GM18520 (cell line): ENCODE measurements at regions not wholly inside any gene's neighbourhood (a gene's known extent, or its start where the extent isn't known, plus 50 kb on each side); places are given as distances from the start of the nearest gene placed in this dataset.

ENCODE experiments used
- ATAC-seq: cut with Tn5 transposase; IDR thresholded peaks from one replicate; pipeline ENCODE4 v1.9.1; 2021; ENCODE audit not compliant: unreplicated experiment

DNA sequence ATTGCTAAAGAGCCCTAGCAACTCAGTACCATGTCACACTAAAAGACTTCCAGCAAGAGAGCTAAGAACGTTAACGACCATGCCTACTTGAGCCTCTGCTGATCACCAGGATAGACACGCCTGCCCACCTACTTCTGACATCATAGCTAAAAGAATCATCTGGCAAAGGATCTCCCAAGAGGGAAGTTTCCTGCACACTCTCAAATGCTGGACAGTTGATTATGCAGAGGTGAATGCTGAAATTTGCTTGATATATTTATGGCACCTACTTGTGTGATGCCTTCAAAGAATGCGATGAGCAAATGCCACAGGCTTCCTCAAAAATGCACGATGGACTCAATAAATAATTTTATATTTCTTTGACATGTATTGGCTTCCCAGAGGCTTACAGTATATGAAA is 113.6 kb downstream of the GALC start:
- ATAC-seq: no peak

DNA sequence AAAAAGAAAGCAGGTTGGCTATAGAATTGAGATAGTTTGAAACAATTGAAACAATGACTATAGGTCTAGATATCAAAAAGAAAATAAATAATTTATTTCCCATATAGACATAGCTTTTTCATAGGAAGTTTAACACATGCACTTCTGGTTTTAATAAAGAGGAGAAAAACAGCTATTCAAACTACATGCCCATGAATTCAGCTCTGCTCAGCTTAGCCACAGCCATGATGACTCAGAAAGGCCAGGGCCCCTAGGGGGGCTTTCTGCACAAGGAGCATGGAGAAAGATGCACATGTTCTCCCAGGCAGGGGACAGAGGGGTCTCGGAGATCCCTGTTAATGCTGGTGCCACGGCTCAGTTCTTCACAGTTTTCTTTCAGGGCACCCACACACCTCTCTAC is 114.0 kb downstream of the GALC start:
- no peak for ATAC-seq

DNA sequence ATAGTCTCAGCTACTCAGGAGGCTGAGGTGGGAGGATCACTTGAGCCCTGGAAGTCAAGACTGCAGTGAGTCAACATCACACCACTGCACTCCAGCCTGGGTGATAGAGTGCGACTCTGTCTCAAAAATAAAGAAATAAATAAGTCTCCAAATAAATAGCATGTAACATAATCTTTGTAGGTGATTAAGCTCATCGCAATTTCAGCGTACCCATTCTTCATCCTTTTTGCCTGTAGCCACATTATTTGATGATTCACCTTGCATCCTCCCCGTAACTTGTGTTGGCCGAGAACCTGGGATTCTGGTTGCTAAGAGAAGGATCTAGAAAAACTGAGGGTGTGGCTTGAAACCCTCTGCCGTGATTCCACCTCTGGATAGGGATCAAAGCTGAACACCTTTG is 115.1 kb downstream of the GALC start:
- no peak for ATAC-seq

DNA sequence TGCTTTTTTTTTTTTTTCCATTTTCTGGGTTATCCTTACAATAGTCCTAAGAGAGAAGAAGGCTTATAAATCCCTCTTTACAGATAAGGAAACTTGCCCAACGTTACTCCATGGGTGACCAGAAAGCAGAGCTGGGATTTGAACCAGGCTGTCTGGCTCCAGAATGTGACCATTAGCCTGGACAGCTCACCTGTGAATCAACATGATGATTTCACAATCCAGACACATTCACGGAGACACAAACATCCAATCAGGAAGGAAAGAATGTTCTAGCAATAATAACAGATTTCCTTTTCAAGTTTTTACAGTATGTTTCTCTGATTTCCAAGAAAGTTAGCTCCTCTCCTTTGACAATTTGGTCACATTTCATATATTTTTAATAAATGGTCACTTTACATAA is 118.3 kb downstream of the GALC start:
- no peak for ATAC-seq

DNA sequence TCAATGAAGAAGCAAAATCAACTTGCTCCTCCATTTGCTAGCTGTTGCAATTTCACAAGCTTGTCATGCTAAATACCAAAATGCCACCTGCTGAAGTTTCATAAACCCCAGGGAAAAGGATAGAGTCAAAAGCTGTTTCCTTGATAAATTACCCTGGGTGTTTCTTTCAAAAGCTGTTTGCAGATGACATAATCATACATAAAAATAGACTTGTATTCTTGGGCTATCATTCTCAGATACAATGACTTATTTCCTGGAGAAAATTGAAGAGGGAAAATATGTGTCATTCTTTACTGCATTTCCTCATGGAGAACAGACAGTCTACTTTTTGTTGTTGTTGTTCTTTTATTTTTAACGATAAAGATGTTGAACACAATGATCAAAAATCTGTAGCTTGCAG is 119.2 kb downstream of the GALC start:
- ATAC-seq: no peak

DNA sequence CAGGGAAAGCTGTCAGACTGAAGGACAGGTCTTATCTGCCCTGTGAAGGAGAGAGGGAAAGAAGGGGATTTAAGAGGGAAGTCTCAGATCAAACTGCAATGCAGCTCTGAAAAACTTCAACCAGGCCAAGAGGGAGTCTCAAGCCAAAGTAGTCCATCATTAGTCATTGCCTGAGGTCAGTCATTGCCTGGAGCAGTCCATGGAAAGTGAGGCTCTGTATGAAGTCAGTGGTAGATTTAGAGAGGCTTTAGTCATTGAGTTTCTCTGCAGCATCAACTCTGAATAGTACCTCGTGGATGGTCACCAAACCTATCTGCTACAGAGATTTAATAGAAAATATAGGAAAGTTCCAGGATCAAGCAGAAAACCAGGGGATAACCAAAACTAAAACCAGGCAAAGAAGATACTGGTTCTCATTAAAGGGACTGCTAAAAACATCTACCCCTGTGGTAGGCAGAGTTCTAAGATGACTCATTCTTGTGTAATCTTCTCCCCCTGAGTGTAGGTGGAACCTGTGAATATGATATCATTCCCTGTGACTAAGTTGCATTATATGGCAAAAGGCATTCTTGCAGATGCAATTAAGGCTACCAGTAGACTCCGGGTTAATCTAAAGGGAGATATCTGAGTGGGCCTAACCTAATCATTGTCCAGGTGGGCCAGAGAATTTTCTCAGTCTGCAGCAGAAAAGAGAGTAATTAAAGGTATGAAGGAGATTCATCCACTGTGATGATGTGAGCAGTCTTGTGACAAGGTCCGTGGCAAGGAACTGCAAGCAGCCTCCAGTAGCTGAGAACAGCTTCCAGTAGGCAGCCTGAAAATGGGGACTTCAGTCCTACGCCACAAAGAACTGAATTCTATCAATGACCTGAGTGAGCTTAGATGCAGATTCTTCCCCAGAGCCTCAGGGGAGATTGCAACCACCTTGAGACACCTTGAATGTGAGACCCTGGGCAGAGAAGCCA is 123.1 kb downstream of the GALC start:
- ATAC-seq: peak; percentile 80

DNA sequence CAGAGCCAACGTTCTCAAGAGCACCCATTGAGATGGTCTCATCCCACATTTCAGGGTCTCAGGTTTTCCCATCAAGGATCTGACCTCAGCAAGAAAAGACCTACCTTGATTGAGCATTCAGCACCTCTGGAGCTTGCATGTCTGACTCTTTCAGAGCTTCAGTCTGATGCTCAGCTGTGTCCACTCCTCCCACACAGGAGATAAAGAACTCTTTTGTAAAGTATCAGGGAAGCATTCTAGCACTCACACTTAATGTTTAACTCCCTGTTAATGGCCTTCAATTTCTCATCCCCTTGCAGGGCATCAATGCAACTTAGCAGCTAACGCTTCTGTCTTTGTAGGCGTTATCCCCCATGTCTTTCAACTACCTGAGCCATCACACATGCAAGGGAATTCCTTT is 124.1 kb downstream of the GALC start:
- no peak for ATAC-seq

DNA sequence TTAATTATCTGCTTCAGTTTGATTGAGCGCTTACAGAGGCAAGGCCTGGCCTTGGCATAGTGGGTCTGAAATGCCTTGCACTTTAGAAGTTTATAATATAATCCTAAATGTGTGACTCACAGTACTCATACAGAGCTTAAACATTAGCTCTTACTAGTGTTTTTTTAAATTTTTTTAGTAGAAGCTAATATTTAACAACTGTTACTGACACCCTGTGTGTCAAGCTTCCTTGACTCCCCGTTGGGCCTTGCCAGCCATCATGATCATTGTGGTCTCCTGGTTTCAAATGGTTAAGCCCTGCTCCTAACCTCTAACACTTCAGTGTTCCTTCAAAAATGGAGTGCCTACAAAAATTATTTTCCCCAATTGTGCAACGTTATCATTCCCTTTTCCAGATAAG is 126.9 kb downstream of the GALC start:
- no peak for ATAC-seq

DNA sequence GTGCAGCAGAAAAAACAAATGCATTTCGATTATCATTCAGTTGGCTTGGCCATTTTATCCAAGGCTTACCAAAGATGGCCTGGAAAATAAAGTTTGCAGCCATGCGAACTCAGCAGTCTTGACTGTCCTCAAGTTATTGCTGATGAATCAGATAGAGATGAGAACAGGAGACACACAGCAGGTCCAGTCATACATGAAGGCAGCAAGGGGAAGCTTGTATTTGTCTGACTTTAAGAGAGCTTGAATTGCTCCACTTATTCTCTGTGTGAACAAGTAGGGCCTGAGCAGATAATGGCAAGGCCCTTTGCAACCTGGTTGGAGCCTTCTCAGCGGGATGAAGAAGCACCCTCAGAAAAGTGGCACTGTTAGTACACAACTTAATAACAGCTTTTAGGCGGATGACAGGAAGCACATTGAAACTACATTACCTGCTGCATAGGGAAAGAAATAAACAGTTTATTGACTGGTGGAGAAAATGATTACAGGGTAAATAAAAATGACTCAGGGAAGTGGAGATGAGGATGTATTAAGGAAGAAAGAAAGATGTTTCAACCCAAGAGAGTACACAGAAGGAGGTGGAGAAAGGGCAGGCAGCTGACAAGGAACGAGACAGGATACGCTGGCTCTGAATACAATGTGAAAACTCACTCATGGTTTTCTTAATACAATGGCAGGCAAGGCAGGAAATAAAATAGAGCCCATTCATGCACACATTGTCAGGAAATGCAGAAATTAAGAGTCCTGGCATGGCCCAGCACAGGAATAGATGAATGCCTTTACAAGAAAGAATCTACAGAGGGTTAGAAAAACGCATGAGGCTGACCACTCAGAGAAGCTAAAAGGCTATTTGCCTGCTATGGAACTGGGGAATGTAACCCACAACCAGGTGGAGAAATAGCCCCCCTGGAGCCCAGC is 128.4 kb downstream of the GALC start:
- no peak for ATAC-seq

DNA sequence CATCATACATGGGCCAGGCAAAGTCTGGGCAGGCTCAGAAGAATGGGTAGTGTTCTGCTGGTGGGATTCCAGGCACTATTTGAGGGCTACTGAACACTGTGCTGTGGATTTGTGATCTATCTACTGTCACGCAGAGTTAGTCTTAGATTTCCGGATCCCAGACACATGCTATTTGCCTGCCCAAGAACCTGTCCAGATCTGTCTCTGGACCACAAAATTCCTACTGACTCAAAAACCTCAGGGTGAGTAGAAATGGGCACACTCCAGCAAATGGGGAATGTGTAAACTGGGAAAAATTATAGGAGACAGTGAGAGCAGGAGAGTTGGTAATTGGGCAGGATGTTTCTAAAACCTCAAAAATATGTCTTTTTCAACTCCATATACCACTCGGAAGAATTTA is 129.9 kb downstream of the GALC start:
- no peak for ATAC-seq

DNA sequence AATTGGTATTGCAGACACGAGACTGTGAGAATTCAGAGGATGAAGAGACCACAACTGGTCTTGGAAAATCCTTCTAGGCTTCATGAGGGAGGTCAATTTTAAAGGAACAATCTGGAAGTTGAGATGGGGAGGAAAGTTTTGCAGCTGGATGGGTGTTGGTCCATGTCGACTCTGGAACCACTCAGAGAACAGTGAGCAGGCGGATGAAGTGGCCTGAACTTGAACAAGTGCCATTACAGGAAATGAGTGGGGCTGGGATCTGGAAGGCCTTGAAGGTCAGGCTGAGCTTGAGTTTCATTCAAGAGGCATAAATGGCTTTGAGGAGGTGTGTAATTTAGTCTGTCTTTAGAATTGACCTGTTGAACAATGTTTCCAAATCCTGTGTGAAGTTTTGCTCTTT is 140.9 kb downstream of the GALC start:
- ATAC-seq: no peak

DNA sequence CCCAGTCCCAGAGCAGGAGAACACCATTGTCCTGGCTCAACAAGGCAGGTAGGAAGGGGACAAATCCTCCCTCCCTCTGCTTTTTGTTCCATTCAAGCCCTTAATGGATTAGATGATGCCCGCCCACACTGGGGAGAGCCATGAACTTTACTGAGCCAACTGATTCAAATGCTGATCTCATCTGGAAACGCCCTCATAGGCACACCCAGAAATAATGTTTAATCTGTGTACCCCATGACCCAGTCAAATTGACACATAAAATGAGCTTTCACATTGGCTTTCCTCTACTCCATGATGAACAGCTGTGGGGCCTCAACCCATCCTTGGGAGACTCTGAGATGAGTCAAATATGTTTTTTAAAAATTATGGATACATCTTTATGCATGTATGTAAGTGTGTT is 141.8 kb downstream of the GALC start:
- no peak for ATAC-seq

DNA sequence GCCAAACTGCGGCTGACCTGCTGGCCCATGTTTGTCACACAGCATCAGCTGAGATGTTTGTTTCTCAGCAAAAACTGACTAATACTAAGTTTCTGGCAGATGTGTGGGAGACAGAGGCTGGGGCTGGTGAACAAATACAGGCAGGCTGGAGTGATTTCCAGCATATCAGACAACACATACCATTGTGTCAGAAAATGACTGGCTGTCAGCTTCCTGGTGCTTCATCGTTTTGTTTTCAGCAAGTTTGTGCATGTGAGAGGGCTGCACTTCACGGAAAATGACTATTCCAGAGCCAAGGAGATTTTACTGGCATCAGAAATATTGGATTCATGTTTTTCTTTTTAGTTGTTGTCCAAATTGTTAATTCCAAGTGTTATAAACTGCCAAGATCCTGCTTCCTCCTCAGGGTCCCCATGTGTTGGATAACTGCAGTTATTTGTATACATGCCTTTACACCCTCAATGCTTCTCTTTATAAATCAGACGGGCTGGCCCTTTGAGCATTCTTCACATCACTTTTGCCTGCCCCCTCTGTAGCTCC is 145.7 kb downstream of the GALC start:
- ATAC-seq: no peak

DNA sequence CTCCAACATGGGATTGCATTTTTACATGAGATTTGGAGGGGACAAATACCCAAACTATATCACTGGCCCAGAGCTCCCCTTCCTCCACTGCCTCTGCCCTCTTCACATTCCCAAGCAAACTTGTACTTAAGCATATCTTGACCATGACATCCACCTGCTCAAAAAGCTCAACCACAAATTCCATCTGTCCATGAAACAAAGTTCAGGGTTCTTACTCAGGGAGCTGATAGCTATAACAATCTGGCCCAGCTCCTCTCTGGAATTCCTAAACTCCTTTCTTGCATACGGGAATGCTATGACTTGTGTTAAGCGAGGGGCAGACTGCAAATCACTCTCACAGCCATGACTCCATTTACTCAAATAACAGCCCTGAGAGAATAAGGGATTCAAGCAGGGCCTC is 152.1 kb downstream of the GALC start:
- ATAC-seq: no peak

DNA sequence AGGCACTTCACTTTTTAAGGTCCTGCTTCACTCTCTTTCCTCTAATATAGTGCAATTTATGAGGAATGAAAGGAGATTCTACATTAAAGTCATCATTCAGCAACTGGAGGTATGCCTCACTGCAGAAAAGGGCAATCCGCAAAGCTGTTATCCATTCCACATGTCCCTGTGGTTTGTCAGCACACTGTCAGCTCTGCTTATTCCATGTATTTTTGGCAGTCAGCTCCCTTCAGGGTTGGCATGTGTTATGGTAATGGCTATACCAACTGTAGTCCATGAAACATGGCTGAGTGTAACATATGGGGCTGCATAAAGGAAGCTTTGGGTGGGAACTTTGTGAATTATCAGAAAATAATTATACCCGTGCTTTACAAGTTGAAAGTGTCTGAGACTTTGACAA is 154.1 kb downstream of the GALC start:
- ATAC-seq: no peak

DNA sequence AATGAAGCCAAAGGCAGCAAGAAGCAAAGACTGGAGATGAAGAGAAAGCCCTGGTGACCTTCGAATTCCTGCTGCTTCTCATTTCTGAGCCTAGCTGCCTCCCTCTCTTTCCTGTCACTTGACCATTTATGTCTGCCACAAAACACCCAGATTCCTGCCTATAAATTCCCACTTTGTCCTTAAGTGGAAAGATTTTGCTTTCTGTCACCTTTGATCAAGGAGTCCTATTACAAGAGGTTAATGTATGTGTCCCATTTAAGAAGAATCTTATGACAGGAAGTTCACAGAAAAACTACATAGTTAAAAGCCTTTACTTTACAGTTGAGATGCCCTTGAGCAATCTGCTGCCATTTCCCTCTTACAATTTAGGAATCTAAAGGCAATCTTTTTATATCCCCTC is 155.7 kb downstream of the GALC start:
- ATAC-seq: no peak

DNA sequence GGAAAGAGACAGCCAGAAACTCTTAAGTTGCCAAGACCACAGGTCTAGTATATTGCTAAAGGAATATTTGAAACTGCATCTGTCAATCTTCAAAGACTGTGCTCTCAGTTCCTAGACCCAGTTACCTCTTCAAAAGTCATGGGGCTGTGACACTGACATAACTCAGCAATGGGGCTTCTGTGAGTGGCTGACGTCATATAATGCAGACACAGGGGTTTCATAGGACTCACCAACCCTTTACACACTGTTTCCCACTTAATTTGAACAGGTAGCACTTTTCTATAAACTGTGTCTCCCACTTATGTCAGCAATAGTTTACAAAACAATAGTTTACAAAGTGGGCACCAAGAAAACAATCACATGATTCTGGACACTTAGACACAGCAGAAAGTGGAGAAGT is 158.4 kb downstream of the GALC start:
- ATAC-seq: no peak

DNA sequence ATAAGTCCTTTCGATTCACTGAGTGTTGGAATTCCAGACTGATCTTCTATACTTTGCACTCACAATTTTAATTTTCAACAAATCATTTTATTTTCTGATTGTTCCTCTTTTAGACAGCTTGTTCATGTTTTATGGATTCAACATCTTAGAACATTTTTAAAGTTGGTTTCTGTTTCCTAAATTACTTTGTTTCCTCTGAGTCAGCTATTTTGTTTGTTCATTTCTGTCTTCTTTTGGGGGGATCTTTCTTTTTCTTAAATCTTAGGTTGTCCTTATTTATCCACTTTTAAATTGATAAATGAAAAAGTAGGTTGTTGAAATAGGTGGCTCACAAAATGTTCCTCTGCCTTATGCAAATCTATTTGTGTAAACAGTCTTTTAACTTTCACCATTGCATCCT is 160.0 kb downstream of the GALC start:
- no peak for ATAC-seq

DNA sequence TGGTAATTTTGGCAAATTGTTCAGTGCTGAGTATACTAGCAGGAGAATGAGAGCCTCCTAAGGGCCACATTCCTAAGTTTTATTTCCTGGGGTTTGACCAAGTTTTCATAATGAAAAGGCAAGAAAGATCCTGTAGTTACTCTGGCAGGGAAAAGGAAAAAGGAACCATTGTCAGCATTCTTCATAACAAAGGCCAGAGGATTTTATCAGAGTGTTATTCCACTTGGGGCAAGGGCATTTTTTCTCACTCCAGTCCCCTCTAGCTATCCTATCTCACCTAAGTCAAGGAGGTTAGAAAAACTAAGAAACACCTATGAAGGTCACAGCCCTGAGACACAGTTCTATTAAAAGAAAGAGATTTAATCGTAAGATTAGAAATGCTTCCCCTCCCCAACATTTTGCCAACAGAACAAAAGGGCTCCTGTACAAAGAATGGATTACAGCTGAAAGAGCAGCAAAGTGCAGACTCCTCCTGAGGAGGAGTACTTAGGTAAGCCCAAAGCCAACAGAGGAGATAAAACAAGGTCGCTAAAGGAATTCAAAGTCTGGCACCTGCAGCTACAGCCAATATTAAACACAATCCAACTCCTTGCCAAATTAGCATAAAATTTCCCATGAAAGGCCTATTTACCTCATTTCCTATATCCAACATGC is 162.4 kb downstream of the GALC start:
- no peak for ATAC-seq

DNA sequence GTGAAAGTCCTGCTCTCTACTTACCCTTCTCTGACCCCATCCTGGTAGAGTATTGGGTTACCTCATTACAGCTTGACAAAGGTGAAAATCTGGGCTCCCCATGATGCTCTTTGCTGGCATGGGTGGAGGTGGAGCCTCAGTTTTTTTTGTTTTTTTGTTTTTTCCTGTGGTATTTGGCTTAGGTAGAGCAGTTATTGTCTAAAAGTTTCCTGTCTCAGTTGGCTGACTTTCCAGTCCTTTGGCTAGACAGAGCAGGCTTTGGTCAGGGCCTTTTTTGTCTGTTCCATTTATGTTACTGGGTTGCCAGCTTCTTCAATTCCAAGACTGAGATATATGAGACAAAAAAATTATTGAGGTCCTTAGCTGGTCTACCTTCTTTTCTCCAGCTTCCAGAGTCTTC is 163.4 kb downstream of the GALC start:
- ATAC-seq: no peak

DNA sequence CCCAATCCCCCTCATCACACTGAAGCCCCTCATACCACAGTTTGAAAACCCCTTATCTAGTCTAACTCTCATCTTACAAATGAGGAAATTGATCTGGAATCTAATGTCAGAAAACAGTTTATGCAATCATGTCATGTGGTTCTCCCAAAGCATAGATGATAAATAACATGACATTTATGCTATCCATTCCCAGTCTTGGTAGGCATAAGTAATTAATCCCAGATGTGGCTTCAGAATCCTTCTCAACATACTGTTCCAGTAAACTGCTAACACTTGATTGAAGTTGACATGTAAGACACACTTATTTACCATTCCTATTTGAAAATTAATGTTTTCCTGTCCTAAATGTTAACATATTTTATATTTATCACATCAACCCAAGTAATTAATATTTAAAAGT is 168.7 kb downstream of the GALC start:
- ATAC-seq: no peak
